C4-2B (cell line): ENCODE measurements at regions not wholly inside any gene's neighbourhood (a gene's known extent, or its start where the extent isn't known, plus 50 kb on each side); places are given as distances from the start of the nearest gene placed in this dataset.

ENCODE experiments used
- CTCF ChIP-seq: fragments of 450-650 bp; conservative IDR thresholded peaks from 2 replicates; pipeline ENCODE4 v1.5.1; 2017; ENCODE audit warnings: mild to moderate bottlenecking
- ZFX ChIP-seq: fragments of 450-650 bp; IDR thresholded peaks from 2 replicates; pipeline ENCODE4 v1.6.1; 2017

GRCh38 chr2:120499784-120500495 is 154.0 kb downstream of the INHBB start:
- no peak for TF ChIP-seq CTCF
- no peak for TF ChIP-seq ZFX
